ENCODE measurements at regions not wholly inside any gene's neighbourhood (a gene's known extent, or its start where the extent isn't known, plus 50 kb on each side); places are given as distances from the start of the nearest gene placed in this dataset.
"Not testable (repeated sequence)": the region's sequence is repeated elsewhere in the genome, so short reads cannot be mapped to it uniquely, and the experiment has no call there.

DNA sequence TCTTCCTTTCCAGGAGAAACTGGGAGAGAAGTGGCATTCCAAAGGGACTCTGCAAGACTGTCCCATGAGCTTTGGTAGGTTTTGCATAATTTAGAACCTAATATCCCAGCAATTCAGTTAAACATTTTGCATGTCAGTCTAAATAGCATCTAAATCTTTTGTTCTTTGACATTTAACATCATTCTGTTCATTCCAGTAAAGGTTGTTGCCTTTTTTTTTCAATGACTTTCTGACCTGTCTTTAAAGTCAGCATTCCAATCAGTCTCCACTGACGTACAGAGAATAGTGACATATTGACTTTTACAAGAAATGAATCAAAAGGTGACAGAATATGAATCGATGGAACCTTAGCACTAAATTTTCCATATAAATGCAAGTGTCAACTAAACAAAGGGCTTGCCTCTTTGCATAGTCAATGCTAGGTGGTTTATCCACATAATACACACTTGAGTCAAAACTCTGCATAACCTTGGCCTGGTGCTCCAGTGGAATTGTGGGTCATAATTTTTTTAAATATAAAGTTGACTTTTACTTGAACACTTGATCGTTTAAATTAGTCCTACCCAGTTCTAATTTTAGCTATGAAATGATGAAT lies 370.1 kb downstream of the CNTN6 start:
- ATAC-seq = no peak
- no peak for TF ChIP-seq POU6F1 (CRISPR knock-in tag; IDR thresholded peaks at IDR 0.05; ENCODE audit: borderline replicate concordance, low read depth)
- no peak for TF ChIP-seq ZFP3 (CRISPR knock-in tag; IDR thresholded peaks at IDR 0.05)
- no peak for TF ChIP-seq ZNF565 (CRISPR knock-in tag; conservative IDR thresholded peaks at IDR 0.05; ENCODE audit: low read depth)
- no peak for TF ChIP-seq ZNF70 (CRISPR knock-in tag; IDR thresholded peaks at IDR 0.05)
- no peak for TF ChIP-seq TCF4 (CRISPR knock-in tag; IDR thresholded peaks at IDR 0.05; ENCODE audit: borderline replicate concordance)
- no peak for TF ChIP-seq ZFP30 (CRISPR knock-in tag; IDR thresholded peaks at IDR 0.05)
- no peak for TF ChIP-seq PPARA (CRISPR knock-in tag; IDR thresholded peaks at IDR 0.05; ENCODE audit: borderline replicate concordance)
- TF ChIP-seq ZNF8 (CRISPR knock-in tag; IDR thresholded peaks at IDR 0.05) = no peak
- TF ChIP-seq RARB (CRISPR knock-in tag; IDR thresholded peaks at IDR 0.05) = no peak
- no peak for TF ChIP-seq ISL1 (CRISPR knock-in tag; IDR thresholded peaks at IDR 0.05)
- TF ChIP-seq ARNTL (CRISPR knock-in tag; IDR thresholded peaks at IDR 0.05; ENCODE audit: borderline replicate concordance, low read depth) = no peak
- TF ChIP-seq, protein P1, sequence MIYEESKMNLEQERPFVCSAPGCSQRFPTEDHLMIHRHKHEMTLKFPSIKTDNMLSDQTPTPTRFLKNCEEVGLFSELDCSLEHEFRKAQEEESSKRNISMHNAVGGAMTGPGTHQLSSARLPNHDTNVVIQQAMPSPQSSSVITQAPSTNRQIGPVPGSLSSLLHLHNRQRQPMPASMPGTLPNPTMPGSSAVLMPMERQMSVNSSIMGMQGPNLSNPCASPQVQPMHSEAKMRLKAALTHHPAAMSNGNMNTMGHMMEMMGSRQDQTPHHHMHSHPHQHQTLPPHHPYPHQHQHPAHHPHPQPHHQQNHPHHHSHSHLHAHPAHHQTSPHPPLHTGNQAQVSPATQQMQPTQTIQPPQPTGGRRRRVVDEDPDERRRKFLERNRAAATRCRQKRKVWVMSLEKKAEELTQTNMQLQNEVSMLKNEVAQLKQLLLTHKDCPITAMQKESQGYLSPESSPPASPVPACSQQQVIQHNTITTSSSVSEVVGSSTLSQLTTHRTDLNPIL (CRISPR knock-in tag; IDR thresholded peaks at IDR 0.05; ENCODE audit: low read depth) = no peak
- TF ChIP-seq TOX (CRISPR knock-in tag; IDR thresholded peaks at IDR 0.05; ENCODE audit: borderline replicate concordance) = no peak
- no peak for TF ChIP-seq GLIS3 (CRISPR knock-in tag; IDR thresholded peaks at IDR 0.05)
- TF ChIP-seq OSR1 (CRISPR knock-in tag; IDR thresholded peaks at IDR 0.05) = no peak
- TF ChIP-seq, protein P2, sequence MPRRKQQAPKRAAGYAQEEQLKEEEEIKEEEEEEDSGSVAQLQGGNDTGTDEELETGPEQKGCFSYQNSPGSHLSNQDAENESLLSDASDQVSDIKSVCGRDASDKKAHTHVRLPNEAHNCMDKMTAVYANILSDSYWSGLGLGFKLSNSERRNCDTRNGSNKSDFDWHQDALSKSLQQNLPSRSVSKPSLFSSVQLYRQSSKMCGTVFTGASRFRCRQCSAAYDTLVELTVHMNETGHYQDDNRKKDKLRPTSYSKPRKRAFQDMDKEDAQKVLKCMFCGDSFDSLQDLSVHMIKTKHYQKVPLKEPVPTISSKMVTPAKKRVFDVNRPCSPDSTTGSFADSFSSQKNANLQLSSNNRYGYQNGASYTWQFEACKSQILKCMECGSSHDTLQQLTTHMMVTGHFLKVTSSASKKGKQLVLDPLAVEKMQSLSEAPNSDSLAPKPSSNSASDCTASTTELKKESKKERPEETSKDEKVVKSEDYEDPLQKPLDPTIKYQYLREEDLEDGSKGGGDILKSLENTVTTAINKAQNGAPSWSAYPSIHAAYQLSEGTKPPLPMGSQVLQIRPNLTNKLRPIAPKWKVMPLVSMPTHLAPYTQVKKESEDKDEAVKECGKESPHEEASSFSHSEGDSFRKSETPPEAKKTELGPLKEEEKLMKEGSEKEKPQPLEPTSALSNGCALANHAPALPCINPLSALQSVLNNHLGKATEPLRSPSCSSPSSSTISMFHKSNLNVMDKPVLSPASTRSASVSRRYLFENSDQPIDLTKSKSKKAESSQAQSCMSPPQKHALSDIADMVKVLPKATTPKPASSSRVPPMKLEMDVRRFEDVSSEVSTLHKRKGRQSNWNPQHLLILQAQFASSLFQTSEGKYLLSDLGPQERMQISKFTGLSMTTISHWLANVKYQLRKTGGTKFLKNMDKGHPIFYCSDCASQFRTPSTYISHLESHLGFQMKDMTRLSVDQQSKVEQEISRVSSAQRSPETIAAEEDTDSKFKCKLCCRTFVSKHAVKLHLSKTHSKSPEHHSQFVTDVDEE (CRISPR knock-in tag; IDR thresholded peaks at IDR 0.05) = no peak
- no peak for TF ChIP-seq PATZ1 (CRISPR knock-in tag; IDR thresholded peaks at IDR 0.05; ENCODE audit: borderline replicate concordance)
- TF ChIP-seq SNAI2 (CRISPR knock-in tag; IDR thresholded peaks at IDR 0.05) = no peak
- no peak for TF ChIP-seq ZC3H10 (CRISPR knock-in tag; IDR thresholded peaks at IDR 0.05)
- TF ChIP-seq BACH2 (CRISPR knock-in tag; IDR thresholded peaks at IDR 0.05; ENCODE audit: borderline replicate concordance) = no peak

GRCh38 chr3:1465091-1465490 lies 372.3 kb downstream of the CNTN6 start:
- not testable (repeated sequence) for ATAC-seq

GRCh38 chr3:1468145-1468544 lies 375.3 kb downstream of the CNTN6 start:
- ATAC-seq = no peak
- TF ChIP-seq ZC3H10 (CRISPR knock-in tag; IDR thresholded peaks at IDR 0.05) (no peak), RARB (CRISPR knock-in tag; IDR thresholded peaks at IDR 0.05) (no peak), ISL1 (CRISPR knock-in tag; IDR thresholded peaks at IDR 0.05) (no peak), TCF4 (CRISPR knock-in tag; IDR thresholded peaks at IDR 0.05; ENCODE audit: borderline replicate concordance) (no peak), POU6F1 (CRISPR knock-in tag; IDR thresholded peaks at IDR 0.05; ENCODE audit: borderline replicate concordance, low read depth) (no peak), ESRRG (CRISPR knock-in tag; IDR thresholded peaks at IDR 0.05) (no peak), ARNTL (CRISPR knock-in tag; IDR thresholded peaks at IDR 0.05; ENCODE audit: borderline replicate concordance, low read depth) (no peak), OSR1 (CRISPR knock-in tag; IDR thresholded peaks at IDR 0.05) (no peak), GLIS3 (CRISPR knock-in tag; IDR thresholded peaks at IDR 0.05) (no peak), BACH2 (CRISPR knock-in tag; IDR thresholded peaks at IDR 0.05; ENCODE audit: borderline replicate concordance) (no peak), ZFP3 (CRISPR knock-in tag; IDR thresholded peaks at IDR 0.05) (no peak), PATZ1 (CRISPR knock-in tag; IDR thresholded peaks at IDR 0.05; ENCODE audit: borderline replicate concordance) (no peak)
- TF ChIP-seq, protein P1 (CRISPR knock-in tag; IDR thresholded peaks at IDR 0.05; ENCODE audit: low read depth) = no peak

Measured in SK-N-SH treated with all-trans-retinoic acid at 6 μM for 48 hours (cell line).